GM20000 (cell line): ENCODE measurements at regions not wholly inside any gene's neighbourhood (a gene's known extent, or its start where the extent isn't known, plus 50 kb on each side); places are given as distances from the start of the nearest gene placed in this dataset.

Experiments used
- DNase-seq: peaks from one replicate; pipeline ENCODE4 v3.0.0; 2012; ENCODE audit warnings: low spot score
- TF ChIP-seq, protein P1 (sequence below): IDR thresholded peaks from 2 replicates; pipeline ENCODE4 v1.5.1; 2012; ENCODE audit warnings: mild to moderate bottlenecking, control low read depth; ENCODE audit errors: extremely low read depth, missing control alignments

DNA sequence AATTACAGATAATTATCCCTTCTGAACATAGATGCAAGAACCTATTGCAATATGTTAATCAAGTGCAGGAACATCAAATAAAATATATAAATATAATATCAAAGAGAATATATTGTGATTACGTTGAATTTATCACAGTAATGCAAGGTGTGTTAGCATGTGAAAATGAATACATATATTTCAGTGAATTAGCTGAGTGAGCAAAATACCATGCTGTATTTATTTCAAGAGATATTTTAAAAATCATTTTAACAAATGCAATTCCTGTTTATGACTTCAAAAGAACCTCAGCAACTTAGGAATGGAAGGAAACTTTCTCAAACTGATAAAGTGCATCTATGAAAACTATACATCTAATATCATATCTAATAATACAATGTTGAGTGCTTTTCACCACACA lies 856.9 kb upstream of the PTPRD start:
- TF ChIP-seq, protein P1, sequence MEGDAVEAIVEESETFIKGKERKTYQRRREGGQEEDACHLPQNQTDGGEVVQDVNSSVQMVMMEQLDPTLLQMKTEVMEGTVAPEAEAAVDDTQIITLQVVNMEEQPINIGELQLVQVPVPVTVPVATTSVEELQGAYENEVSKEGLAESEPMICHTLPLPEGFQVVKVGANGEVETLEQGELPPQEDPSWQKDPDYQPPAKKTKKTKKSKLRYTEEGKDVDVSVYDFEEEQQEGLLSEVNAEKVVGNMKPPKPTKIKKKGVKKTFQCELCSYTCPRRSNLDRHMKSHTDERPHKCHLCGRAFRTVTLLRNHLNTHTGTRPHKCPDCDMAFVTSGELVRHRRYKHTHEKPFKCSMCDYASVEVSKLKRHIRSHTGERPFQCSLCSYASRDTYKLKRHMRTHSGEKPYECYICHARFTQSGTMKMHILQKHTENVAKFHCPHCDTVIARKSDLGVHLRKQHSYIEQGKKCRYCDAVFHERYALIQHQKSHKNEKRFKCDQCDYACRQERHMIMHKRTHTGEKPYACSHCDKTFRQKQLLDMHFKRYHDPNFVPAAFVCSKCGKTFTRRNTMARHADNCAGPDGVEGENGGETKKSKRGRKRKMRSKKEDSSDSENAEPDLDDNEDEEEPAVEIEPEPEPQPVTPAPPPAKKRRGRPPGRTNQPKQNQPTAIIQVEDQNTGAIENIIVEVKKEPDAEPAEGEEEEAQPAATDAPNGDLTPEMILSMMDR: no peak
- no peak for DNase-seq

DNA sequence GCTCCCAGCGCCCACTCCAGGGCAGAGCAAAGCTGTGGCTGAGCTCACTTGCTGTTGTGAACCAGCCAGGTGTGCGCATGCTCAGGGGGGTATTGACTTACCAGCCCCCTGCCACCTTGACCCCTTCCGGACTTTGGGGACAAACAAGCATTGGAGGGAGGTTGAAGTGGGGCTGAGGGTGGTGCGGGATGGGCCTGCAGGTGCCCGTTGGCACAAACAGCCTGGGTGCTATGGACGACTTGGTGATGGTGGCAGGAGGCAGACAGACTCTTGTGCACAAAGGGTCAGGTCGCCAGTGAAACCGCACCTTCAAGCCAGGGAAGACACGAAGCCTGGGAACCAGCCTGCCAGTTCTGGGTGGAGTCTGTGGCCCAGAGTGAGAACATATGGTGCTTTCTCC lies 858.5 kb upstream of the PTPRD start:
- TF ChIP-seq, protein P1: no peak
- no peak for DNase-seq

DNA sequence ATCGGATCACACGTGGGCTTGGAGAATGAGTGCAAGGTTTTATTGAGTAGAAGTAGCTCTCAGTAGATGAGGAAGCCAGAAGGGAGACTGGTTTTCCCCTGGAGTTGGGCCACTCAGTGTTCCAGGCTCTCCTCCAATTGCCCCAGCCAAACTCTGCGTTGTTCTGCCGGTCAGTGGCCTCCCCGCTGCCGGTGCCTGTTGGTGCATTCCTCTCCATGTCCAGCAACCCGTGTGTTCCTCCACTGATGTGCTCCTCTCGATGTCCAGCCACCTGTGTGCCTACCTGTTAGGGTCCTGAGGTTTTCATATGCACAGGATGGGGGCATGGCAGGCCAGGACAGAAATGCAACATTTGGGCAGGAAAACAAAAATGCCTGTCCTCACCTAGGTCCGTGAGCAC lies 888.0 kb upstream of the PTPRD start:
- TF ChIP-seq, protein P1: no peak
- DNase-seq: no peak

DNA sequence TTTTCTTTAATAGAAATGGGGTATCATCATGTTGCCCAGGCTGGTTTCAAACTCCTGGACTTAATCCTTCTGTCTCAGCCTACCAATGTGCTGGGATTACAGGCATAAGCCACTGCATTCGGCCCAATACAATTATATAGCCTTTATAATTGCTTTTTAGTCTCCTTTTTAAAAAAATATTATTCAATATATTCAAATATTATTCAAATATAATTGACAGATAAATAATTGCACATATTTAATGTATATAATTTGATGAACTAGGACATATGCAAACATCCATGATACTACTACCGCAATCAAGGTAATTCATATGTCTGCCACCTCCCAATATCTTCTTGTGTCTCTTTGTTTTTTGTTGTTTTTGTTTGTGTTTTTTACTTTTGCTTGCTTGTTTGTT lies 894.2 kb upstream of the PTPRD start:
- TF ChIP-seq, protein P1: no peak
- DNase-seq: no peak

GRCh38 chr9:11537566-11537965 lies 924.8 kb upstream of the PTPRD start:
- TF ChIP-seq, protein P1: no peak

DNA sequence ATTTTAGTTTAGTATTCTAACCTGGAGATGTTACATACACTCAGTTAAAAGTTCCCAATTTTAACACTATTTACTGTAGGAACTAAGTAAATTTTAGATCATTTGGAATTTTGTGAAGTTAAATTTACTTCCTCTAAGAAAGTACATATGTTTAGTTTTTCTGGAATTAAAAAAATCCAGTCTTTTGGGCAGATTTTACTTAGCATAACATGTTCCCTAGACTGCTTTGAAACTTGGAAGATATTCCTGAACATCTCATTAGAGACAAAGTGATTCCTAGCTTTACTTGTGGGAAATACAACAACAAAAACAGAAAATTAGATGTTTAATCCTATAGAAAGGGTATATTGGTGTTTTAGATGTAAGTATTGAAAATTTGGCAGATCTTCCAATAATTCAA lies 930.0 kb upstream of the PTPRD start:
- DNase-seq: no peak
- TF ChIP-seq, protein P1: no peak

More at GRCh38 chr9:11537566-11537965, 924.8 kb upstream of the PTPRD start:
- no peak for DNase-seq

- TF ChIP-seq, protein P1: no peak
- no peak for DNase-seq
These were observed 933.4 kb upstream of the PTPRD start for GRCh38 chr9:11546231-11546630.
